NCI-H345 (cell line): ENCODE measurements at regions not wholly inside any gene's neighbourhood (a gene's known extent, or its start where the extent isn't known, plus 50 kb on each side); places are given as distances from the start of the nearest gene placed in this dataset.

Source experiments
- DNase-seq: peaks from one replicate; lab custom pipeline; 2025; lab: John Stamatoyannopoulos, UW

- no peak for DNase-seq
Observed at GRCh38 chr2:161029321-161029720, 130.9 kb upstream of the TANK start.

- no peak for DNase-seq
Observed at GRCh38 chr2:161030260-161031063, 129.8 kb upstream of the TANK start.

- DNase-seq: no peak
Observed at GRCh38 chr2:161031511-161031910, 128.7 kb upstream of the TANK start.

- no peak for DNase-seq
Observed at GRCh38 chr2:161032635-161033034, 127.6 kb upstream of the TANK start.

GRCh38 chr2:161033059-161033660 is 127.1 kb upstream of the TANK start:
- DNase-seq: no peak

- DNase-seq: no peak
Observed at GRCh38 chr2:161036926-161037325, 123.3 kb upstream of the TANK start.

- DNase-seq: no peak
Observed at GRCh38 chr2:161039071-161039470, 121.2 kb upstream of the TANK start.

GRCh38 chr2:161041356-161041755 is 118.9 kb upstream of the TANK start:
- no peak for DNase-seq

- DNase-seq: no peak
Observed at GRCh38 chr2:161042990-161043625, 117.1 kb upstream of the TANK start.

GRCh38 chr2:161044095-161044865 is 115.9 kb upstream of the TANK start:
- no peak for DNase-seq

GRCh38 chr2:161044921-161045320 is 115.3 kb upstream of the TANK start:
- no peak for DNase-seq

GRCh38 chr2:161045726-161046125 is 114.5 kb upstream of the TANK start:
- DNase-seq: no peak

GRCh38 chr2:161046876-161047275 is 113.4 kb upstream of the TANK start:
- DNase-seq: no peak

GRCh38 chr2:161048317-161048716 is 111.9 kb upstream of the TANK start:
- DNase-seq: no peak

- DNase-seq: no peak
Observed at GRCh38 chr2:161049559-161049958, 110.7 kb upstream of the TANK start.

GRCh38 chr2:161052214-161052613 is 108.0 kb upstream of the TANK start:
- DNase-seq: no peak

GRCh38 chr2:161055289-161055688 is 104.9 kb upstream of the TANK start:
- DNase-seq: no peak

GRCh38 chr2:161059388-161059787 is 100.8 kb upstream of the TANK start:
- DNase-seq: no peak

GRCh38 chr2:161061786-161062185 is 98.4 kb upstream of the TANK start:
- DNase-seq: no peak

- peak; percentile 89 for DNase-seq
Observed at GRCh38 chr2:161063157-161063945, 96.9 kb upstream of the TANK start.

- no peak for DNase-seq
Observed at GRCh38 chr2:161063946-161064306, 96.3 kb upstream of the TANK start.

- no peak for DNase-seq
Observed at GRCh38 chr2:161067846-161068350, 92.3 kb upstream of the TANK start.
